Activated T-cell treated with anti-CD3 and anti-CD28 coated beads, Interleukin-2, amount 50 U/mL, for 4 hours (primary cell): ENCODE measurements at regions not wholly inside any gene's neighbourhood (a gene's known extent, or its start where the extent isn't known, plus 50 kb on each side); places are given as distances from the start of the nearest gene placed in this dataset.

Experiments used
- ATAC-seq, 2 donors: fragments of 200-7000 bp; cut with Tn5 transposase; one replicate each; pipeline ENCODE4 v1.10.0; 2021
- DNase-seq: peaks from one replicate; pipeline ENCODE4 v3.0.0-alpha.2; 2020
- H3K27me3 Mint-ChIP-seq: one replicate; pipeline ENCODE4 v1.8.0; 2021; ENCODE audit warnings: low read depth, mixed read lengths
- H3K36me3 Mint-ChIP-seq: one replicate; pipeline ENCODE4 v1.8.0; 2022; ENCODE audit warnings: mixed read lengths; ENCODE audit not compliant: insufficient read depth
- H3K4me1 Mint-ChIP-seq: one replicate; pipeline ENCODE4 v1.8.0; 2021; ENCODE audit warnings: low read depth, mixed read lengths
- H3K4me3 Mint-ChIP-seq: one replicate; pipeline ENCODE4 v1.8.0; 2021; ENCODE audit warnings: mild to moderate bottlenecking, moderate library complexity, mixed read lengths
- H3K9me3 Mint-ChIP-seq: one replicate; pipeline ENCODE4 v1.8.0; 2021; ENCODE audit warnings: mixed read lengths

GRCh38 chr5:175765858-175766257, 105.5 kb upstream of the CPLX2 start:
- ATAC-seq (no peak), DNase-seq (no peak)
- H3K27me3 Mint-ChIP-seq = peaks cover 18% of the 10 kb centered on the region
- no peak overlapping the region for H3K4me3 Mint-ChIP-seq
- H3K36me3 Mint-ChIP-seq = peaks cover 2% of the 10 kb centered on the region
- H3K9me3 Mint-ChIP-seq = peaks cover 11% of the 10 kb centered on the region
- H3K4me1 Mint-ChIP-seq = no peaks in the 10 kb centered on the region

- no peak for ATAC-seq
- no peak overlapping the region for H3K4me3 Mint-ChIP-seq
- no peaks in the 10 kb centered on the region for H3K4me1 Mint-ChIP-seq
- H3K36me3 Mint-ChIP-seq = peaks cover 2% of the 10 kb centered on the region
- DNase-seq = no peak
- H3K27me3 Mint-ChIP-seq = peaks cover 24% of the 10 kb centered on the region
- H3K9me3 Mint-ChIP-seq = peaks cover 11% of the 10 kb centered on the region
Observed at GRCh38 chr5:175766963-175767362, 104.4 kb upstream of the CPLX2 start.

- H3K27me3 Mint-ChIP-seq = peaks cover 47% of the 10 kb centered on the region
Observed at GRCh38 chr5:175772747-175773533, 98.4 kb upstream of the CPLX2 start.

GRCh38 chr5:175773534-175774070, 97.8 kb upstream of the CPLX2 start:
- no peaks in the 10 kb centered on the region for H3K9me3 Mint-ChIP-seq
- H3K4me3 Mint-ChIP-seq = no peak overlapping the region
- H3K27me3 Mint-ChIP-seq = peaks cover 47% of the 10 kb centered on the region
- no peaks in the 10 kb centered on the region for H3K36me3 Mint-ChIP-seq
- DNase-seq = no peak
- ATAC-seq = no peak
- no peaks in the 10 kb centered on the region for H3K4me1 Mint-ChIP-seq

More at GRCh38 chr5:175772747-175773533, 98.4 kb upstream of the CPLX2 start:
- no peaks in the 10 kb centered on the region for H3K4me1 Mint-ChIP-seq
- H3K4me3 Mint-ChIP-seq = no peak overlapping the region
- H3K9me3 Mint-ChIP-seq = peaks cover 5% of the 10 kb centered on the region
- ATAC-seq (no peak), DNase-seq (no peak)
- no peaks in the 10 kb centered on the region for H3K36me3 Mint-ChIP-seq

- Mint-ChIP-seq H3K36me3 (no peaks in the 10 kb centered on the region), H3K4me3 (no peak overlapping the region), H3K9me3 (peaks cover 3% of the 10 kb centered on the region), H3K4me1 (no peaks in the 10 kb centered on the region), H3K27me3 (peaks cover 49% of the 10 kb centered on the region)
- no peak for DNase-seq
- no peak for ATAC-seq
Observed at GRCh38 chr5:175775416-175775815, 96.0 kb upstream of the CPLX2 start.

- H3K4me1 Mint-ChIP-seq = no peaks in the 10 kb centered on the region
- DNase-seq = no peak
- H3K4me3 Mint-ChIP-seq = no peak overlapping the region
- peaks cover 3% of the 10 kb centered on the region for H3K9me3 Mint-ChIP-seq
- H3K27me3 Mint-ChIP-seq = peaks cover 29% of the 10 kb centered on the region
- no peaks in the 10 kb centered on the region for H3K36me3 Mint-ChIP-seq
- no peak for ATAC-seq
Observed at GRCh38 chr5:175778951-175779503, 92.4 kb upstream of the CPLX2 start.

GRCh38 chr5:175783739-175784138, 87.6 kb upstream of the CPLX2 start:
- no peak overlapping the region for H3K4me3 Mint-ChIP-seq
- no peaks in the 10 kb centered on the region for H3K4me1 Mint-ChIP-seq
- peaks cover 32% of the 10 kb centered on the region for H3K27me3 Mint-ChIP-seq
- ATAC-seq (no peak), DNase-seq (no peak)
- H3K9me3 Mint-ChIP-seq = peaks cover 3% of the 10 kb centered on the region
- no peaks in the 10 kb centered on the region for H3K36me3 Mint-ChIP-seq

GRCh38 chr5:175784230-175784629, 87.1 kb upstream of the CPLX2 start:
- H3K27me3 Mint-ChIP-seq = peaks cover 32% of the 10 kb centered on the region
- H3K36me3 Mint-ChIP-seq = no peaks in the 10 kb centered on the region
- no peak overlapping the region for H3K4me3 Mint-ChIP-seq
- ATAC-seq = no peak
- no peak for DNase-seq
- H3K9me3 Mint-ChIP-seq = peaks cover 3% of the 10 kb centered on the region
- no peaks in the 10 kb centered on the region for H3K4me1 Mint-ChIP-seq

- DNase-seq = no peak
- Mint-ChIP-seq H3K36me3 (no peaks in the 10 kb centered on the region), H3K27me3 (peaks cover 34% of the 10 kb centered on the region), H3K9me3 (no peaks in the 10 kb centered on the region), H3K4me3 (no peak overlapping the region), H3K4me1 (no peaks in the 10 kb centered on the region)
- no peak for ATAC-seq
Observed at GRCh38 chr5:175785681-175786080, 85.7 kb upstream of the CPLX2 start.

- no peaks in the 10 kb centered on the region for H3K36me3 Mint-ChIP-seq
- peaks cover 3% of the 10 kb centered on the region for H3K9me3 Mint-ChIP-seq
- no peak for DNase-seq
- no peak overlapping the region for H3K4me3 Mint-ChIP-seq
- ATAC-seq = no peak
- peaks cover 43% of the 10 kb centered on the region for H3K27me3 Mint-ChIP-seq
- no peaks in the 10 kb centered on the region for H3K4me1 Mint-ChIP-seq
Observed at GRCh38 chr5:175788155-175788787, 83.1 kb upstream of the CPLX2 start.

- ATAC-seq (no peak), DNase-seq (no peak)
- H3K27me3 Mint-ChIP-seq = peaks cover 44% of the 10 kb centered on the region
- H3K9me3 Mint-ChIP-seq = peaks cover 3% of the 10 kb centered on the region
- no peak overlapping the region for H3K4me3 Mint-ChIP-seq
- H3K4me1 Mint-ChIP-seq = no peaks in the 10 kb centered on the region
- H3K36me3 Mint-ChIP-seq = no peaks in the 10 kb centered on the region
Observed at GRCh38 chr5:175789670-175790069, 81.7 kb upstream of the CPLX2 start.

GRCh38 chr5:175790796-175791195, 80.6 kb upstream of the CPLX2 start:
- peaks cover 3% of the 10 kb centered on the region for H3K9me3 Mint-ChIP-seq
- peaks cover under 1% of the 10 kb centered on the region for H3K4me1 Mint-ChIP-seq
- H3K4me3 Mint-ChIP-seq = no peak overlapping the region
- H3K36me3 Mint-ChIP-seq = no peaks in the 10 kb centered on the region
- H3K27me3 Mint-ChIP-seq = peaks cover 51% of the 10 kb centered on the region
- ATAC-seq (no peak), DNase-seq (no peak)

- peaks cover 2% of the 10 kb centered on the region for H3K9me3 Mint-ChIP-seq
- no peak overlapping the region for H3K4me3 Mint-ChIP-seq
- H3K4me1 Mint-ChIP-seq = peaks cover 12% of the 10 kb centered on the region
- peaks cover 62% of the 10 kb centered on the region for H3K27me3 Mint-ChIP-seq
- no peak for DNase-seq
- H3K36me3 Mint-ChIP-seq = no peaks in the 10 kb centered on the region
- ATAC-seq = no peak
Observed at GRCh38 chr5:175795959-175796358, 75.4 kb upstream of the CPLX2 start.

- ATAC-seq = peak; percentile 98 to 99
- no peaks in the 10 kb centered on the region for H3K9me3 Mint-ChIP-seq
- DNase-seq = peak; percentile 59
- peaks cover 68% of the 10 kb centered on the region for H3K27me3 Mint-ChIP-seq
- peaks cover 12% of the 10 kb centered on the region for H3K4me1 Mint-ChIP-seq
- no peaks in the 10 kb centered on the region for H3K36me3 Mint-ChIP-seq
- H3K4me3 Mint-ChIP-seq = no peak overlapping the region
Observed at GRCh38 chr5:175796536-175797499, 74.6 kb upstream of the CPLX2 start.
